Heart right ventricle (tissue), 16 donors: ENCODE measurements at regions not wholly inside any gene's neighbourhood (a gene's known extent, or its start where the extent isn't known, plus 50 kb on each side); places are given as distances from the start of the nearest gene placed in this dataset.

ENCODE experiments used
- ATAC-seq, 8 donors: fragments of 200-7000 bp; cut with Tn5 transposase; one replicate each; pipeline ENCODE4 v1.9.1; 2020; ENCODE audit warnings: mild to moderate bottlenecking in 8 of 8, moderate library complexity in 8 of 8, moderate number of reproducible peaks in 1 of 8
- DNase-seq, 2 donors: peaks; one replicate each; pipeline ENCODE4 v3.0.0-alpha.2; 2020
- H3K27ac ChIP-seq, 10 donors: fragments of 200-600 bp; sonication (generic) in 2 of 10; one replicate each; pipeline versions ENCODE4 v1.5.0 to v1.8.0; 2020 to 2022; ENCODE audit warnings: mild to moderate bottlenecking in 3 of 10
- H3K27me3 ChIP-seq, 7 donors: fragments of 200-600 bp; one replicate each; pipeline ENCODE4 v1.8.0; 2021 to 2022; ENCODE audit warnings: mild to moderate bottlenecking in 2 of 7
- H3K36me3 ChIP-seq, 9 donors: fragments of 200-600 bp; sonication (generic) in 1 of 9; one replicate each; pipeline versions ENCODE4 v1.5.0 to v1.8.0; 2020 to 2022; ENCODE audit warnings: mild to moderate bottlenecking in 2 of 9
- H3K4me1 ChIP-seq, 9 donors: fragments of 200-600 bp; sonication (generic) in 1 of 9; one replicate each; pipeline versions ENCODE4 v1.5.0 to v1.8.0; 2020 to 2022; ENCODE audit warnings: mild to moderate bottlenecking in 4 of 9
- H3K4me3 ChIP-seq, 10 donors: fragments of 200-600 bp; sonication (generic) in 2 of 10; one replicate each; pipeline versions ENCODE4 v1.5.0 to v1.8.0; 2020 to 2022; ENCODE audit warnings: mild to moderate bottlenecking in 7 of 10, moderate library complexity in 2 of 10
- H3K9me3 ChIP-seq, 11 donors: fragments of 200-600 bp in 10 of 11; sonication (generic) in 2 of 11; one replicate each; pipeline versions ENCODE4 v1.5.0 to v1.8.0; 2013 to 2022; ENCODE audit warnings: mild to moderate bottlenecking in 2 of 11, control low read depth in 1 of 11, moderate library complexity in 1 of 11
- CTCF ChIP-seq, 9 donors: fragments of 200-600 bp; sonication (generic) in 2 of 9; IDR thresholded peaks; one replicate each; pipeline versions ENCODE4 v1.5.0 to v1.8.0; 2021 to 2022; ENCODE audit warnings: antibody characterized with exemption in 9 of 9, mild to moderate bottlenecking in 5 of 9, moderate library complexity in 1 of 9
- WGBS, 2 donors: extraction: QIAGEN DNeasy Blood & Tissue Kit; methylation state at CpG; one replicate each; pipeline ENCODE4 v1.1.7; 2013; ENCODE audit warnings: inconsistent platforms in 1 of 2; 5-methylcytosine and 5-hydroxymethylcytosine counted together
- intact Hi-C, 10 donors: fragments of 100-400 bp; cut with DNase I; formaldehyde crosslinking; loops; one replicate each; pipeline versions ENCODE4 v1.11.1 to v1.14.2; 2022
- donor health status: Arrhythmogenic right ventricular cardiomyopathy.
- donor health status: ischemic (EF 13 %, LVEDD 7.1; RV severe dilation, severe dysfunction).
- donor health status: healthy with polysubstance abuse.
- donor health status: DM: no; HTN: yes; CAD: no.
- donor health status: DM: no; HTN: no; CAD: no.
- donor health status: ischemic (EF 25% LVEDD 6.9; RV normal size, moderate dysfunction).
- donor health status: ischemic (EF 25% LVEDD 5.7; RV mildly dilated, moderate dysfunction).
- donor health status: healthy.
- donor health status: DM: yes; HTN: yes; CAD: no.
- donor health status: Ischemic cardiomyopathy.
- donor health status: ischemic (EF 35%, LVEDD 5.7; RV mildly dilated, moderate dysfunction).
- donor health status: nonischemic (EF 11% LVEDD 7.7; RV severe dilation, severe dysfunction).
- donor health status: DM: yes; HTN: yes; CAD: no.
- donor health status: PGD.
- donor health status: ischemic (EF 29% LVEDD 5.4; RV normal size, mild dysfunction).
- donor health status: nonischemic (EF 23%, LVEDD 6.1; RV moderate dilation, normal function).

GRCh38 chr18:61057443-61057842, 275.8 kb upstream of the CDH20 start:
- Histone ChIP-seq H3K36me3 (no peaks in the 10 kb centered on the region), H3K4me3 (no peak overlapping the region), H3K27me3 (no peaks in the 10 kb centered on the region), H3K9me3 (peaks cover 0 to 8% (median 0%) of the 10 kb centered on the region in 11 donors), H3K4me1 (no peaks in the 10 kb centered on the region), H3K27ac (no peak overlapping the region)
- intact Hi-C loops: no loop called here
- WGBS, 2 donors: 62 to 71% methylated on average over 2 of the region's 2 CpGs
- ATAC-seq (no peak), DNase-seq (no peak)
- no peak for TF ChIP-seq CTCF (IDR thresholded peaks at IDR 0.05)

GRCh38 chr18:61062258-61062657, 271.0 kb upstream of the CDH20 start:
- no peak for TF ChIP-seq CTCF (IDR thresholded peaks at IDR 0.05)
- H3K4me3 ChIP-seq: no peak overlapping the region
- no peaks in the 10 kb centered on the region for H3K36me3 ChIP-seq
- no peaks in the 10 kb centered on the region for H3K9me3 ChIP-seq
- intact Hi-C loops: no loop called here
- H3K27ac ChIP-seq: no peak overlapping the region
- no peaks in the 10 kb centered on the region for H3K27me3 ChIP-seq
- no peak for DNase-seq
- no peaks in the 10 kb centered on the region for H3K4me1 ChIP-seq
- no peak for ATAC-seq
- 69% methylated on average over 2 of the region's 2 CpGs for WGBS, 2 donors

GRCh38 chr18:61064911-61065310, 268.3 kb upstream of the CDH20 start:
- TF ChIP-seq CTCF (IDR thresholded peaks at IDR 0.05): no peak
- ATAC-seq (no peak), DNase-seq (no peak)
- intact Hi-C loops: no loop called here
- H3K4me3 ChIP-seq: no peak overlapping the region
- H3K4me1 ChIP-seq: no peaks in the 10 kb centered on the region
- H3K9me3 ChIP-seq: no peaks in the 10 kb centered on the region
- no peaks in the 10 kb centered on the region for H3K27me3 ChIP-seq
- no peaks in the 10 kb centered on the region for H3K36me3 ChIP-seq
- no peak overlapping the region for H3K27ac ChIP-seq

- Histone ChIP-seq H3K4me1 (no peaks in the 10 kb centered on the region), H3K36me3 (no peaks in the 10 kb centered on the region), H3K27me3 (no peaks in the 10 kb centered on the region), H3K9me3 (no peaks in the 10 kb centered on the region), H3K4me3 (no peak overlapping the region), H3K27ac (no peak overlapping the region)
- 81 to 86% methylated on average over 2 of the region's 2 CpGs for WGBS, 2 donors
- TF ChIP-seq CTCF (IDR thresholded peaks at IDR 0.05): no peak
- DNase-seq: no peak
- ATAC-seq: no peak
- intact Hi-C loops: no loop called here
Measured at GRCh38 chr18:61076986-61077385, 256.2 kb upstream of the CDH20 start.

GRCh38 chr18:61079714-61080113, 253.5 kb upstream of the CDH20 start:
- H3K27me3 ChIP-seq: no peaks in the 10 kb centered on the region
- no peaks in the 10 kb centered on the region for H3K36me3 ChIP-seq
- no peaks in the 10 kb centered on the region for H3K4me1 ChIP-seq
- no peak for TF ChIP-seq CTCF (IDR thresholded peaks at IDR 0.05)
- no peaks in the 10 kb centered on the region for H3K9me3 ChIP-seq
- WGBS, 2 donors: 82 to 89% methylated on average over 3 of the region's 3 CpGs
- no peak overlapping the region for H3K27ac ChIP-seq
- ATAC-seq: no peak
- no peak for DNase-seq
- no peak overlapping the region for H3K4me3 ChIP-seq
- intact Hi-C loops: loop anchor here in 3 of 10 donors (10.0 kb wide), 2 partner anchors 395 to 425 kb away; no protein-coding TSS in a partner anchor
